HG02759 (cell line): ENCODE measurements at regions not wholly inside any gene's neighbourhood (a gene's known extent, or its start where the extent isn't known, plus 50 kb on each side); places are given as distances from the start of the nearest gene placed in this dataset.
"Not testable (repeated sequence)": the region's sequence is repeated elsewhere in the genome, so short reads cannot be mapped to it uniquely, and the experiment has no call there.

ENCODE experiments used
- ATAC-seq: cut with Tn5 transposase; IDR thresholded peaks from one replicate; pipeline ENCODE4 v1.9.1; 2021; ENCODE audit warnings: mild to moderate bottlenecking, moderate library complexity; ENCODE audit not compliant: unreplicated experiment

DNA sequence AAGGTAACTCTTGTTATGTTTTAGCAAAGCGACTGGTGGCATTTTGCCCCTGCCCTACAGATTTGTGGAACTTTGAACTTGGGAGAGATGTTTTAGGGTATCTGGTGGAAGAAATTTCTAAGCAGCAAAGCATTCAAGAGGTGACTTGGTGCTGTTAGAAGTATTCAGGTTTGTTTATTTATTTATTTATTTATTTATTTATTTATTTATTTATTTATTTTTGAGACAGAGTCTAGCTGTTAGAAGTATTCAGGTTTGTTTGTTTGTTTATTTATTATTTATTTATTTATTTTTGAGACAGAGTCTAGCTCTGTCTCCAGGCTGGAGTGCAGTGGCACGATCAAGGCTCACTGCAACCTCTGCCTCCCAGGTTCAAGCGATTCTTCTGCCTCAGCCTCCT lies 89.8 kb upstream of the DDHD1 start:
- ATAC-seq, result not testable (repeated sequence)

DNA sequence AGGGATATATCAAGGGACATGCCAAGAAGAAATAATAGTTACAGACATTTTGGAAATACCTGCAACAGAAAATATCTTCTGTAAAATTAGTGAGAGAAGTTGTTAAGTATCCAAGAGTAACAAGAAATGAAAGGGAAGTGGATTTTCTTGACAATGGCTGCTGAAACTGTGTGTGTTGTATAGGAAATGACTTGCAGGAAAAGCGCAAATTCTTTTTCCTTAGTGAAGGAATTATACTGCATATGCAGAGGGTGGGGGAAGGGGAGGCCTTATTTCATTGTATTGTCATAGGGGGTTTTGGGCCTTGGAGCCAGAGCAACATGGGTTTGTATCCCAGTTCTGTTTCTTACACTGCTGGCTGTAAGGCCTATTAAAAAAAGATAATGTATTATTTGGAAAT lies 84.4 kb upstream of the DDHD1 start:
- no peak for ATAC-seq

DNA sequence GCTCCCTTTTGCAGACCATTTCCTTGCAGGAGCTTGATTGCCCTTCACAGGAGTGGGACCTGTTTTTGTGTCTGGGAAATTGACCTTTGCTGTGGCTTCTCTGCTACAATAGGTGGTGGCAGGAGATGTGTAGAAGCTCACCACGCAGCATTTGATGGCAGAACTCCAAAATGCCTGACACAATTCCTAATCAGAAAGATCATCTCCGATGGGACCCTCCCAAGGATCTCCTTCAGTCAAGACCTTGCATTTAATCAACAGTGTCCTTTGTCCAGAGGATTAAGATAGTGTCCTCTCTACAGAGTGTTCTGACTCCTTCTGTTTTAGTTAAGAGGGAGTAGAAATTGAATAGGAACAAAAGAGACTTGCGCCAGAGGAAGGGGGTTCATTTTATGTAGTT lies 83.6 kb upstream of the DDHD1 start:
- ATAC-seq, result no peak

DNA sequence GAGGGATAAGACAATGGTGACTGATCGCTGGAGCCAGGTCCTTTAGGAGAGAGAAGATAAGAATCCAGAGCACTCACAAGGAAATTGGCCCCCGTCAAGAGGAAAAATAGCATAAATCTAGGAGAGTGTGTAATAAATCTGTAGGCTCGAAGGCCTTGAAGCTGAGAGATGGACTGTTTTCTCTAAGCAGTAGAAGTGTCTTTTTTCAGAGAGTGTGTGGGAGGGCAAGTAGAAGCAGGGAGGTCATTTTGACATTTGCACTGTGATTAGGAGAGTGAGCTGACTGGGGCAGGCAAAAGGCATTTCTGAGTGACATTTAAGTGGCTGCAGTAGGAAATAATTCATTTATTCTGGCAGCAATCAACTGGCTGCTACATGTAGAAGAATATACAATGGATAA lies 78.0 kb upstream of the DDHD1 start:
- ATAC-seq, result no peak

DNA sequence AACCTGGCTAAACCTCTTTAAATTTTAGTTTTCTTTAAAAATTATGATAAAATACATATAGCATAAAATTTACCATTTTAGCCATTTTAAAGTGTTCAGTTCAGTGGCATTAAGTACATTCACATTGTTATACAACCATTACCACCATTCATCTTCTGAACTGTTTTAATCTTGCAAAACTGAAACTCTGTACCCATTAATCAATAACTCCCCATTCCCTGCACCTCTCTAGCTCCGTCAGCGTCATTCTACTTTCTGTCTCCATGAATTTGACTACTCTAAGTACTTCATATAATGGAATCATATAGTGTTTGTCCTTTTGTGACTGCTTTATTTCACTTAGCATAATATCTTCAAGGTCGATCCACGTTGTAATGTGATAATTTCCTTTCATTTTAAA lies 75.8 kb upstream of the DDHD1 start:
- ATAC-seq, result no peak

DNA sequence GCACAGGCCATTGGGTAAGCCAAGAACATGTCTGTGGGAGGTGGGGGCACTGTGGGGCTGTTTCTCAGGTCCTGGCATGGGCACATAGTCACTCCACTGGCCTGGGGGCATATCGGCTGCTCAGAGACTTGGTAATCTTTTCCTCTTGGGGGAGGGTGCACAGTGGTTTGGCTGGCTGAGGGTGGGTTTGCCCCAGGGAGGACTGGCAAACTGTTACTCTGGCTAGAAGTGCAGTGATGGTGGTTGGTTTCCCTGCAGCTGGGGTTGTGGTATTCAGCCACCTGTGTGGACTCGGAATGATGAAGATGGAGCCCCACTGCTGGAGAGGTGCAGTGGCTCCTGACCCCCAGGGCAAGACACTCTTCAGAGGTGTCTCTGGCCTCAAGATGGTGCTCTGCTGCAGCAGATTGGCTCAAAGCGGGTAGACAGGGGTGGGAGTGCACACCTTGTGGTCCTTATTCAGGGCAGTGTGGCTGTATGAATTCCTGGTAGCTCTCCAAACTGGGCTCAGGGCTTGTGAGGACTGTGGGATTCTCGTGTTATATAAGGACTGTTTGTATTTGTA lies 74.1 kb upstream of the DDHD1 start:
- ATAC-seq, result no peak

DNA sequence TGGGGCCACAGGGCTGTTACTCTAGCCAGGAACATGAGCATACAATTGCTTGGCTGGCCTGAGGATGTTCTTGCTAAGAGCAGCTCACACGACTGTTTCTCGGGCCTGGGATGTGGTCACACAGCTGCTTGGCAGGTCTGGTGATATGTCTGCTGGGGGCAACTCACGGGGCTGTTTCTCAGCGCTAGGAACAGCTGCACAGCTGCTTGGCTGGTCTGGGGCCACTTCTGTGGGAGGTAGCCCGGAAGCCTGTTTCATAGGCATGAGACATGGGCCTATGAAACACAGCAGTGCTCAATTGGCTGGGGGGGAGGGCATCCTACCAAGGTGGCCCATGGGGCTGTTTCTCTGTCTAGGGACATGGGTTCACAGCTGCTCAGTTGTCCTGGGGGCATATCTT lies 73.4 kb upstream of the DDHD1 start:
- ATAC-seq, result no peak

DNA sequence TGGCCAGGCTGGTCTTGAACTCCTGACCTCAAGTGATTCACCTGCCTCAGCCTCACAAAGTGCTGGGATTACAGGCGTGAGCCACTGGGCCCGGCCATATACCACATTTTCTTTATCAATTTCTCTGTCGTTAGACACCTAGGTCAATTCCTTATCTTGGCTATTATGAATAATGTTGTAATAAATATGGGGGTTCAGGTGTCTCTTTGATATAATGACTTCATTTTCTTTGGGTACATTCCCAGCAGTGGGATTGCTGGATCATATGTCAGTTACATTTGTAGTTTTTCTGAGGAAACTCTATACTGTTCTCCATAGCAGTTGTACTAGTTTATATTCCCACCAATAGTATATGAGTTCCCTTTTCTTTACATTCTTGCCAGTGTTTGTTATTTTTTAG lies 67.8 kb upstream of the DDHD1 start:
- ATAC-seq, result no peak

DNA sequence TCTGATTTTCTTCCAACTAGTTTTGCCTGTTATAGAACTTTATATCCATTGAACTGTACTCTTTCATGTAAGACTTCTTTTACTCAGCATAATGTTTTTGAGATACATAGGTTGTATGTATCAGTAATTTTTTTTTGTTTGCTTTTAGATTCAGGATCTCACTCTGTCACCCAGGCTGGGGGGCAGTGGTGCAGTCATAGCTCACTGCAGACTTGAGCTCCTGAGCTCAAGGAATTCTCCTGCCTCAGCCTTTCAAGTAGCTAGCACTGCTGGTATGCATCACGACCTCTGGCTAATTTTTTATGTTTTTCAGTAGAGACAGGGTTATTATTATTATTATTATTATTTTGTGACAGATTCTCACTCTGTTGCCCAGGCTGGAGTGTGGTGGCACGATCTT lies 65.0 kb upstream of the DDHD1 start:
- ATAC-seq, result no peak

DNA sequence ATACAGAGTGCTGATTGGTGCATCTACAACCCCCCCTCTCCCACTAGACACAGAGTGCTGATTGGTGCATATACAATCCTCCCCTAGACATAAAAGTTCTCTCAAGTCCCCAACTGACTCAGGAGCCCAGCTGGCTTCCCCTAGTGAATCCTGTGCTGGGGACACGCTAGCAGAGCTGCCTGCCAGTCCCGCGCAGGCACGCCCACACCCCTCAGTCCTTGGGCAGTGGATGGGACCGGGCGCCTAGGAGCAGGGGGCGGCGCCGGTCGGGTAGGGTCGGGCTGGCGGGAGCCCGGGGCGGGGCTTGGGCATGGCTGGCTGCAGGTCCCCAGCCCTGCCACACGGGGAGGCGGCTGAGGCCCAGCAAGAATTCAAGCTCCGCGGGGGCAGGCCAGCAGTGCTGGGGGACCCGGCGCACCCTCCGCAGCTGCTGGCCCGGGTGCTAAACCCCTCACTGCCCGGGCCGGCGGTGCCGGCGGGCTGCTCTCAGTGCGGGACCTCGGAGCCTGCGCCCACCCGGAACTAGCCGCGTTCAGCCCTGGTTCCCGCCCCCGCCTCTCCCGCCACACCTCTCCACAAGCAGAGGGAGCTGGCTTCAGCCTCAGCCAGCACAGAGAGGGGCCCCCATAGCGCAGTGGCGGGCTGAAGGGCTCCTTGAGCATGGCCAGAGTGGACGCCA lies 64.3 kb upstream of the DDHD1 start:
- ATAC-seq, result peak; percentile 100

DNA sequence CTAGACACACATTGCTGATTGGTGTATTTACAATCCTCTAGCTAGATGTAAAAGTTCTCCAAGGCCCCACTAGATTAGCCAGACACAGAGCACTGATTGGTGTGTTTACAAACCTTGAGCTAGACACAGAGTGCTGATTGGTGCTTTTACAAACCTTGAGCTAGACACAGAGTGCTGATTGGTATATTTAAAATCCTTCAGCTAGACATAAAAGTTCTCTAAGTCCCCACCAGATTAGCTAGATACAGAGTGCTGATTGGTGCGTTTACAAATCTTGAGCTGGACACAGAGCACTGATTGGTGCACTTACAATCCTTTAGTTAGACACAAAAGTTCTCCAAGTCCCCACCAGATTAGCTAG lies 63.8 kb upstream of the DDHD1 start:
- not testable (repeated sequence) for ATAC-seq

DNA sequence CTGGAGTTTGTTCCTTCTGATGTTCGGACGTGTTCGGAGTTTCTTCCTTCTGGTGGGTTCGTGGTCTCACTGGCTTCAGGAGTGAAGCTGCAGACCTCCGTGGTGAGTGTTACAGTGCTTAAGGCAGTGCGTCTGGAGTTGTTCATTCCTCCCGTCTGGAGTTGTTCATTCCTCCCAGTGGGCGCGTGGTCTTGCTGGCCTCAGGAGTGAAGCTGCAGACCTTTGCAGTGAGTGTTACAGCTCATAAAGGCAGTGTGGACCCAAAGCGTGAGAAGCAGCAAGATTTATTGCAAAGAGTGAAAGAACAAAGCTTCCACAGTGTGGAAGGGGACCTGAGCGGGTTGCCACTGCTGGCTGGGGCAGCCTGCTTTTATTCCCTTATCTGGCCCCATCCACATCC lies 63.4 kb upstream of the DDHD1 start:
- not testable (repeated sequence) for ATAC-seq

DNA sequence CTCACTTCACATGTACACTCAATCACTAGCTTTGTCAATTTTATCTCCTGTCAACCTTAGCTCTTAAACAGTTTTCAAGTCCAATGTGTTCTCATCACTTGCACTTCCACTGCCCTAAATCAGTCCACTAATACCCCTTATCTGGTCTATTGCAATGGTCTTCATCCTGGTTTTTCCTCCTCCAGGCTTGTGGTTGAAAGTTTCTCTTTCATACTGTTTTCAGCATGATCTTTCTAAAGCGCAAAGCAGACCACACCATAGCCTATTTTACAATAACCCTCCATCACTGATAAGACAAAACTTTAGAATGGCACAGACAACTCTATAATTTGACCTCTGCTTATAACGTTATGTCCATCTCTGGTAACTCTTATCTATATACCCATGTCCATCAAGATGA lies 62.0 kb upstream of the DDHD1 start:
- no peak for ATAC-seq

DNA sequence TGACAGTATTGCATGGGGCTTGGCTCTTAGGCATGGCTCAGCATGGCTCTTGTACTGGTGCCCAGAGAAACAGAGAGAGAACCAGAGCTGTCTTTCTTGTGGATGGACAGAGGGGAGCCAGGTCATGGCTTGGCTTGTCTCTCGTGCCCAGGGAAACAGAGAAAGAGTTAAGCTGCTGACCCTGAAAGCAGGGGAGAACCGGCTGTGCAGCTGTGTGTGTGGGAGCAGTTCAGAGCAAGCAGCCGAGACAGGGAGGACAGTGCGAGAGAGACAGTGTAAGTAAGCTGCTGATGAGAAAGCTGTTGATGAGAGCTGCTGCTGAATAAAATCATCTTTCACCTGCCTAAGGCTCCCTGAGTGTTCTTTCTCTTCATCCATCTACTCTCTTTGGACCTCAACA lies 61.3 kb upstream of the DDHD1 start:
- ATAC-seq, result no peak

DNA sequence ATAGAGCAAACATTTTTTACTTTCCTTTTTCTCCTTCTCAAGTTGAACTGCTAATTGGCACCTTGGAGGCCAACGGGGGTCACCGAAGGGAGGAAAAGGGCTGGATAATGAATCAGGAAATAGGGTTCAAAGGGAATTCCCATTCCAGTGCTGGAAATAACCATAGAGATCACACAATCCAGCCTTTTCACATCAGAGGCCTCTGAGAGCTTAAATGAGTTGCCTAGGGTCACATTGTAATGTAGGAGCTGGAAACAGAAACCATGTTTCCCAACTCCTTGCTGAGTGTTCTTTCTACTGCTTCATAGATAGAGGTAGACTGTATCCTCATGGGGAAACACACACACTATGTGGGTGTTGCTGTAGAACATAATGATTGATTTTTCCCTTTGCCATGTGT lies 60.6 kb upstream of the DDHD1 start:
- ATAC-seq, result no peak

DNA sequence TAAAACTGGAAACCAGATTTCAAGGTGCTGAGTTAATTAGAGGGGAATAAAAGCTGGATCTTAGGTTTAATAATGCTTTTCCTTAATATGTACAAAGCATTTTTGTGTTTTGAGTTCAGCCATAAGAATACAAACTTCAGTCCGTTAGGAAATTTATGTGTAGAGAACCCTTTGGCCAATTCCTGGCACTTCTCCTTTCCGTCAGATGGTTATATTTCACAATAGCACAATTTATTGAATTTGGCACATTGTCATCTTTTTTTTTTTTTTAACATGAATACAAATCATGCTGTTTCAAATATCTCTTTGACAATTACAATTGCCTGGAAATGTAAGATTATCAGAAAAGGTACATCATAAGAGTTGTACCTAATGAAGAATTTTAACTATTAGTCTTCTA lies 56.2 kb upstream of the DDHD1 start:
- no peak for ATAC-seq
